ENCODE measurements at regions not wholly inside any gene's neighbourhood (a gene's known extent, or its start where the extent isn't known, plus 50 kb on each side); places are given as distances from the start of the nearest gene placed in this dataset.

DNA sequence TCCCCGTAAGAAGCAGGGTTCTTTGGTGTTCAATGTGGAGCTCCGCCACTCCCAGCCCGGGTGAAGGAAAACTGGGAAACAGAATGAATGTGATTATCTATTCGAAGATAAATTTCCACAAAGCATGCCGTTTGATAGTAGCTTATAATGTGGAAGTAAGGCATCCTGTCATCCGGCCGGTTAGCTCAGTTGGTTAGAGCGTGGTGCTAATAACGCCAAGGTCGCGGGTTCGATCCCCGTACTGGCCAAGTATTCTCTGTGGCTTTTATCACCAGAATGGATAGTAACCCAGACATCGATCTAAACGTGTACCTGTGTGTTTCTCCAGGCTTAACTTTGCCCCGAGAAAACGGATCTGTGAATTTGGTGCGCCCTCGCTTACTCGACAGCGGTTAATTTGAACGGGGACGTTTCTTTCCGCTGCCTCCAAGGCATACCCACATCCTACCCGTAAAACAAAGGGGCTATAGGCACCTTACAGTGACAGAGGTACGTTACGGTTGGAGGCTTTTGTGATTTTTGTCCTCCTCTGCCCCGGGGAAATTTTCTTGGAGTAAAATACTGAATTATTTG, 215.2 kb upstream of the ZNF184 start (continued):
- TF ChIP-seq EP300 (IDR thresholded peaks at IDR 0.05; ENCODE audit: low read depth in 2 of 2, low read length in 2 of 2) (0 out of 4 replicates have a peak, but pooled peaks of 1 of the 2 experiments have one; percentile 22), EP300 (CRISPR knock-in tag; IDR thresholded peaks at IDR 0.05; ENCODE audit: borderline replicate concordance) (no peak), ZNF496 (CRISPR knock-in tag; IDR thresholded peaks at IDR 0.05; ENCODE audit: insufficient replicate concordance) (no peak), HMG20B (CRISPR knock-in tag; conservative IDR thresholded peaks at IDR 0.05) (peak; percentile 70; the same call in 1 of the 2 replicates), RAD51 (IDR thresholded peaks at IDR 0.05; ENCODE audit: borderline replicate concordance) (no peak), ARNTL (CRISPR knock-in tag; IDR thresholded peaks at IDR 0.05) (0 out of 2 replicates have a peak, but pooled peaks have one; percentile 41), ZNF761 (CRISPR knock-in tag; conservative IDR thresholded peaks at IDR 0.05) (peak; percentile 77; the same call in 1 of the 2 replicates), ZNF510 (CRISPR knock-in tag; IDR thresholded peaks at IDR 0.05; ENCODE audit: low read depth) (no peak), TP53 (CRISPR knock-in tag; conservative IDR thresholded peaks at IDR 0.05) (0 out of 2 replicates have a peak, but pooled peaks have one; percentile 57), TRAFD1 (CRISPR knock-in tag; IDR thresholded peaks at IDR 0.05; ENCODE audit: borderline replicate concordance) (0 out of 2 replicates have a peak, but pooled peaks have one; percentile 21), ZNF552 (CRISPR knock-in tag; IDR thresholded peaks at IDR 0.05; ENCODE audit: borderline replicate concordance) (no peak), MYC (CRISPR knock-in tag; IDR thresholded peaks at IDR 0.05; ENCODE audit: borderline replicate concordance) (0 out of 2 replicates have a peak, but pooled peaks have one; percentile 54), ZNF713 (CRISPR knock-in tag; IDR thresholded peaks at IDR 0.05) (no peak), ZNF546 (CRISPR knock-in tag; conservative IDR thresholded peaks at IDR 0.05) (no peak), ATAD3A (CRISPR knock-in tag; IDR thresholded peaks at IDR 0.05) (no peak), CHCHD3 (CRISPR knock-in tag; IDR thresholded peaks at IDR 0.05) (0 out of 2 replicates have a peak, but pooled peaks have one; percentile 14), SRSF1 (optimal IDR thresholded peaks at IDR 0.05; ENCODE audit: low read depth, low read length) (no peak), HHEX (CRISPR knock-in tag; IDR thresholded peaks at IDR 0.05) (no peak), KLF11 (CRISPR knock-in tag; IDR thresholded peaks at IDR 0.05) (0 out of 2 replicates have a peak, but pooled peaks have one; percentile 25), ZBTB7A (CRISPR knock-in tag; IDR thresholded peaks at IDR 0.05) (no peak), ZNF616 (CRISPR knock-in tag; IDR thresholded peaks at IDR 0.05; ENCODE audit: low read depth) (no peak)
- TF ChIP-seq, protein P1, sequence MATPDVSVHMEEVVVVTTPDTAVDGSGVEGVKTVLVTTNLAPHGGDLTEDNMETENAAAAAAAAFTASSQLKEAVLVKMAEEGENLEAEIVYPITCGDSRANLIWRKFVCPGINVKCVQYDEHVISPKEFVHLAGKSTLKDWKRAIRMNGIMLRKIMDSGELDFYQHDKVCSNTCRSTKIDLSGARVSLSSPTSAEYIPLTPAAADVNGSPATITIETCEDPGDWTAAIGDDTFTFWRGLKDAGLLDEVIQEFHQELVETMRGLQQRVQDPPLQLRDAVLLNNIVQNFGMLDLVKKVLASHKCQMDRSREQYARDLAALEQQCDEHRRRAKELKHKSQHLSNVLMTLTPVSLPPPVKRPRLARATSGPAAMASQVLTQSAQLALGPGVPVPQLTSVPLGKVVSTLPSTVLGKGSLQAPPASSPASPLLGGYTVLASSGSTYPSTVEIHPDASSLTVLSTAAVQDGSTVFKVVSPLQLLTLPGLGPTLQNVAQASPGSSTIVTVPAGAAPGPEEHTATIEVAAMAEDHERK (CRISPR knock-in tag; IDR thresholded peaks at IDR 0.05; ENCODE audit: low read depth), result no peak
- TF ChIP-seq, protein P2, sequence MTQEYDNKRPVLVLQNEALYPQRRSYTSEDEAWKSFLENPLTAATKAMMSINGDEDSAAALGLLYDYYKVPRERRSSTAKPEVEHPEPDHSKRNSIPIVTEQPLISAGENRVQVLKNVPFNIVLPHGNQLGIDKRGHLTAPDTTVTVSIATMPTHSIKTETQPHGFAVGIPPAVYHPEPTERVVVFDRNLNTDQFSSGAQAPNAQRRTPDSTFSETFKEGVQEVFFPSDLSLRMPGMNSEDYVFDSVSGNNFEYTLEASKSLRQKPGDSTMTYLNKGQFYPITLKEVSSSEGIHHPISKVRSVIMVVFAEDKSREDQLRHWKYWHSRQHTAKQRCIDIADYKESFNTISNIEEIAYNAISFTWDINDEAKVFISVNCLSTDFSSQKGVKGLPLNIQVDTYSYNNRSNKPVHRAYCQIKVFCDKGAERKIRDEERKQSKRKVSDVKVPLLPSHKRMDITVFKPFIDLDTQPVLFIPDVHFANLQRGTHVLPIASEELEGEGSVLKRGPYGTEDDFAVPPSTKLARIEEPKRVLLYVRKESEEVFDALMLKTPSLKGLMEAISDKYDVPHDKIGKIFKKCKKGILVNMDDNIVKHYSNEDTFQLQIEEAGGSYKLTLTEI (CRISPR knock-in tag; conservative IDR thresholded peaks at IDR 0.05), result no peak
- TF ChIP-seq, protein P3, sequence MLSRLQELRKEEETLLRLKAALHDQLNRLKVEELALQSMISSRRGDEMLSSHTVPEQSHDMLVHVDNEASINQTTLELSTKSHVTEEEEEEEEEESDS (CRISPR knock-in tag; IDR thresholded peaks at IDR 0.05; ENCODE audit: borderline replicate concordance), result no peak
- TF ChIP-seq, protein P4, sequence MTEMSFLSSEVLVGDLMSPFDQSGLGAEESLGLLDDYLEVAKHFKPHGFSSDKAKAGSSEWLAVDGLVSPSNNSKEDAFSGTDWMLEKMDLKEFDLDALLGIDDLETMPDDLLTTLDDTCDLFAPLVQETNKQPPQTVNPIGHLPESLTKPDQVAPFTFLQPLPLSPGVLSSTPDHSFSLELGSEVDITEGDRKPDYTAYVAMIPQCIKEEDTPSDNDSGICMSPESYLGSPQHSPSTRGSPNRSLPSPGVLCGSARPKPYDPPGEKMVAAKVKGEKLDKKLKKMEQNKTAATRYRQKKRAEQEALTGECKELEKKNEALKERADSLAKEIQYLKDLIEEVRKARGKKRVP (CRISPR knock-in tag; IDR thresholded peaks at IDR 0.05), result peak in 1 of 2 experiments; percentile 35; a peak in 1 of 4 replicates

Measured in HepG2 (cell line).